Neural cell (in vitro differentiated cells): ENCODE measurements at regions not wholly inside any gene's neighbourhood (a gene's known extent, or its start where the extent isn't known, plus 50 kb on each side); places are given as distances from the start of the nearest gene placed in this dataset.

Experiments used
- H2AFZ ChIP-seq: fragments of 200-600, 300-800 bp; sonication (generic), shearing (Covaris generic); 2 replicates; pipeline ENCODE4 v1.6.0; 2014; ENCODE audit warnings: low read depth, mild to moderate bottlenecking, antibody characterized with exemption, low read length, moderate library complexity
- H3F3A ChIP-seq: fragments of 200-600 bp; shearing (Covaris generic); 2 replicates; pipeline ENCODE4 v1.6.1; 2016; ENCODE audit warnings: mild to moderate bottlenecking, moderate library complexity, mixed read lengths, antibody characterized with exemption, low read length; ENCODE audit not compliant: insufficient read depth, poor library complexity, severe bottlenecking
- H3K27ac ChIP-seq: fragments of 200-600, 300-800 bp; sonication (generic), shearing (Covaris generic); 2 replicates; pipeline ENCODE4 v1.5.1; 2014; ENCODE audit warnings: mild to moderate bottlenecking, low read length, moderate library complexity
- H3K27me3 ChIP-seq: fragments of 300-800, 200-600 bp; sonication (generic), shearing (Covaris generic); 2 replicates; pipeline ENCODE4 v1.6.0; 2014; ENCODE audit warnings: mild to moderate bottlenecking, low read depth, low read length, moderate library complexity; ENCODE audit not compliant: insufficient read depth
- H3K36me3 ChIP-seq: fragments of 300-800, 200-600 bp; sonication (generic), shearing (Covaris generic); 2 replicates; pipeline ENCODE4 v1.5.1; 2014; ENCODE audit warnings: mild to moderate bottlenecking, antibody characterized with exemption, low read length, moderate library complexity; ENCODE audit not compliant: insufficient read depth
- H3K4me2 ChIP-seq: fragments of 300-800, 200-600 bp; sonication (generic), shearing (Covaris generic); 2 replicates; pipeline ENCODE4 v1.6.0; 2014; ENCODE audit warnings: mild to moderate bottlenecking, low read length
- H3K4me3 ChIP-seq: fragments of 300-800, 200-600 bp; sonication (generic), shearing (Covaris generic); 2 replicates; pipeline ENCODE4 v1.5.1; 2014; ENCODE audit warnings: mild to moderate bottlenecking, low read length, moderate library complexity
- H3K79me2 ChIP-seq: fragments of 200-600 bp; shearing (Covaris generic); replicated peaks from 2 replicates; pipeline ENCODE4 v1.6.0; 2014; ENCODE audit warnings: mild to moderate bottlenecking, low read length, moderate library complexity; ENCODE audit not compliant: insufficient read depth
- H3K9ac ChIP-seq: fragments of 300-800, 200-600 bp; sonication (generic), shearing (Covaris generic); 2 replicates; pipeline ENCODE4 v1.6.1; 2016; ENCODE audit warnings: mild to moderate bottlenecking, low read length, mixed read lengths
- H3K9me2 ChIP-seq: fragments of 200-600 bp; shearing (Covaris generic); 2 replicates; pipeline ENCODE4 v1.6.1; 2016; ENCODE audit warnings: mild to moderate bottlenecking, low read length, mixed read lengths; ENCODE audit not compliant: insufficient read depth
- H3K9me3 ChIP-seq: fragments of 200-600, 300-800 bp; sonication (generic), shearing (Covaris generic); 2 replicates; pipeline ENCODE4 v1.6.1; 2016; ENCODE audit warnings: mild to moderate bottlenecking, mixed run types, low read length, moderate library complexity, mixed read lengths
- H4K20me1 ChIP-seq: fragments of 200-600 bp; shearing (Covaris generic); 2 replicates; pipeline ENCODE4 v1.6.1; 2016; ENCODE audit warnings: mild to moderate bottlenecking, mixed run types; ENCODE audit not compliant: insufficient read depth
- CTCF ChIP-seq: fragments of 450-650 bp; IDR thresholded peaks from 2 replicates; pipeline ENCODE4 v1.5.1; 2014; ENCODE audit warnings: antibody characterized with exemption, mild to moderate bottlenecking, moderate library complexity; ENCODE audit not compliant: poor library complexity, severe bottlenecking
- EP300 ChIP-seq: fragments of 450-650 bp; conservative IDR thresholded peaks from 2 replicates; pipeline ENCODE4 v1.6.1; 2014; ENCODE audit warnings: antibody characterized with exemption, mild to moderate bottlenecking, moderate library complexity; ENCODE audit not compliant: poor library complexity, severe bottlenecking
- EZH2 ChIP-seq: fragments of 200-600, 300-800 bp; shearing (Covaris generic), sonication (generic); IDR thresholded peaks from 2 replicates; pipeline ENCODE4 v1.6.1; 2014; ENCODE audit warnings: antibody characterized with exemption, low read length, borderline replicate concordance, mild to moderate bottlenecking; ENCODE audit not compliant: insufficient read depth, poor library complexity, severe bottlenecking
- MXI1 ChIP-seq: fragments of 450-650 bp; conservative IDR thresholded peaks from 2 replicates; pipeline ENCODE4 v1.6.1; 2014; ENCODE audit warnings: antibody characterized with exemption, mild to moderate bottlenecking; ENCODE audit not compliant: poor library complexity, severe bottlenecking
- POLR2AphosphoS5 ChIP-seq: IDR thresholded peaks from 2 replicates; pipeline ENCODE4 v1.6.1; 2012
- RAD21 ChIP-seq: fragments of 450-650 bp; conservative IDR thresholded peaks from 2 replicates; pipeline ENCODE4 v1.6.1; 2014; ENCODE audit warnings: antibody characterized with exemption, mild to moderate bottlenecking, moderate library complexity
- REST ChIP-seq: IDR thresholded peaks from 2 replicates; pipeline ENCODE4 v1.6.1; 2012; ENCODE audit warnings: borderline replicate concordance
- SMC3 ChIP-seq: fragments of 450-650 bp; conservative IDR thresholded peaks from 2 replicates; pipeline ENCODE4 v1.6.1; 2014; ENCODE audit warnings: antibody characterized with exemption, mild to moderate bottlenecking, moderate library complexity; ENCODE audit not compliant: poor library complexity
- TAF1 ChIP-seq: IDR thresholded peaks from 2 replicates; pipeline ENCODE4 v1.6.1; 2012; ENCODE audit warnings: low read depth

- Histone ChIP-seq H4K20me1 (no peaks in the 10 kb centered on the region), H2AFZ (no peak overlapping the region), H3K27ac (no peak overlapping the region), H3K4me2 (no peak overlapping the region), H3K36me3 (no peaks in the 10 kb centered on the region), H3F3A (no peaks in the 10 kb centered on the region), H3K79me2 (no peaks in the 10 kb centered on the region), H3K9ac (no peak overlapping the region), H3K27me3 (no peaks in the 10 kb centered on the region), H3K9me3 (no peaks in the 10 kb centered on the region), H3K4me3 (no peak overlapping the region), H3K9me2 (no peaks in the 10 kb centered on the region)
- TF ChIP-seq CTCF (no peak), REST (no peak), EP300 (no peak), POLR2AphosphoS5 (no peak), EZH2 (no peak), SMC3 (no peak), TAF1 (no peak)
These were observed 506.8 kb upstream of the LRATD1 start for GRCh38 chr2:14125624-14126293.

GRCh38 chr2:14126846-14127245, 505.7 kb upstream of the LRATD1 start:
- Histone ChIP-seq H3K27me3 (no peaks in the 10 kb centered on the region), H3K9me2 (no peaks in the 10 kb centered on the region)

More at GRCh38 chr2:14126846-14127245, 505.7 kb upstream of the LRATD1 start:
- Histone ChIP-seq H3K36me3 (no peaks in the 10 kb centered on the region), H2AFZ (no peak overlapping the region), H4K20me1 (no peaks in the 10 kb centered on the region), H3F3A (no peaks in the 10 kb centered on the region), H3K27ac (no peak overlapping the region), H3K79me2 (no peaks in the 10 kb centered on the region), H3K9ac (no peak overlapping the region), H3K9me3 (no peaks in the 10 kb centered on the region), H3K4me3 (no peak overlapping the region), H3K4me2 (no peak overlapping the region)
- TF ChIP-seq POLR2AphosphoS5 (no peak), EZH2 (no peak), MXI1 (no peak), SMC3 (no peak), EP300 (no peak), CTCF (no peak), TAF1 (no peak), RAD21 (no peak), REST (no peak)
